GM12872 (cell line): ENCODE measurements at regions not wholly inside any gene's neighbourhood (a gene's known extent, or its start where the extent isn't known, plus 50 kb on each side); places are given as distances from the start of the nearest gene placed in this dataset.

Experiments
- CTCF ChIP-seq: IDR thresholded peaks from 3 replicates; pipeline ENCODE4 v1.5.1; 2011; ENCODE audit warnings: low read depth, mild to moderate bottlenecking, low read length, moderate library complexity; ENCODE audit not compliant: insufficient read depth

- TF ChIP-seq CTCF = no peak
Observed at GRCh38 chr3:6524479-6524878, 336.4 kb upstream of the GRM7 start.

GRCh38 chr3:6526321-6526720 is 334.6 kb upstream of the GRM7 start:
- TF ChIP-seq CTCF = no peak

GRCh38 chr3:6526861-6527260 is 334.1 kb upstream of the GRM7 start:
- no peak for TF ChIP-seq CTCF

GRCh38 chr3:6528951-6529350 is 332.0 kb upstream of the GRM7 start:
- TF ChIP-seq CTCF = no peak

DNA sequence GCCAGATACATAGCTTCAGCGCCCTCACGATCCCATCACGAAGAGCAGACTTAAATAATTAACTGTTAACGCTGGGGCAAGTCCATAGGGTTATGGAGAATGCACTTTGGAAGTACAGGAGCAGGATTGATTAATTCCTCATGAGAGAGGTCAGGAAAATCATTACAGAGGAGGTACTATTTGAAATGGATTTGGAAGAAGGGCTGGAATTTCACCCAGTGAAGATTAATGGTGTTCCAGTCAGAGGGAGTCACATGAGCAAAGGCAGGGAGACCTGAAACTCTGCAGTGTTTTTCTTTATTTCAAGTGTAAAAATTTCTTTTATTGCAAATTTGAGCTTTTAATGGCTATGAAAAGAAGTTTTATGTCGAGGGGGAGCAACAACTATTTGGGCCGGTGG is 329.8 kb upstream of the GRM7 start:
- TF ChIP-seq CTCF = no peak

- TF ChIP-seq CTCF = no peak
Observed at GRCh38 chr3:6532101-6532500, 328.8 kb upstream of the GRM7 start.

DNA sequence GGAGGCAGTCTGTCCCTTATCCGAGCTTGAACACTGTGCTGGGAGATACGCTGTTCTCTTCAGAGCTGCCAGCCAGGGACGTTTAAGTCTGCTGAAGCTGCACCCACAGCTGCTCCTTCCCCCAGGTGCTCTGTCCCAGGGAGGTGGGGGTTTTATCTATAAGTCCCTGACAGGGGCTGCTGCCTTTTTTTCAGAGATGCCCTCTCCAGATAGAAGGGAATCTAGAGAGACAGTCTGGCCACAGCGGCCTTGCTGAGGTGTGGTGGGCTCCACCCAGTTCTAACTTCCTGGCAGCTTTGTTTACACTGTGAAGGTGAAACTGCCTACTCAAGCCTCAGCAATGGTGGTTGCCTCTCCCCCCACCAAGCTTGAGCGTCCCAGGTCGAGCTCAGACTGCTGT is 319.9 kb upstream of the GRM7 start:
- TF ChIP-seq CTCF = no peak

GRCh38 chr3:6542795-6543194 is 318.1 kb upstream of the GRM7 start:
- TF ChIP-seq CTCF = no peak
